Stimulated activated CD4-positive, alpha-beta T cell treated with anti-CD3 and anti-CD28 coated beads, TNF-alpha, amount 100 ng/mL, for 4 hours (primary cell): ENCODE measurements at regions not wholly inside any gene's neighbourhood (a gene's known extent, or its start where the extent isn't known, plus 50 kb on each side); places are given as distances from the start of the nearest gene placed in this dataset.
"Not testable (repeated sequence)": the region's sequence is repeated elsewhere in the genome, so short reads cannot be mapped to it uniquely, and the experiment has no call there.

Experiments
- DNase-seq, 3 experiments: peaks; one replicate each; pipeline ENCODE4 v3.0.0-alpha.2; 2020; ENCODE audit warnings: low read depth in 3 of 3

DNA sequence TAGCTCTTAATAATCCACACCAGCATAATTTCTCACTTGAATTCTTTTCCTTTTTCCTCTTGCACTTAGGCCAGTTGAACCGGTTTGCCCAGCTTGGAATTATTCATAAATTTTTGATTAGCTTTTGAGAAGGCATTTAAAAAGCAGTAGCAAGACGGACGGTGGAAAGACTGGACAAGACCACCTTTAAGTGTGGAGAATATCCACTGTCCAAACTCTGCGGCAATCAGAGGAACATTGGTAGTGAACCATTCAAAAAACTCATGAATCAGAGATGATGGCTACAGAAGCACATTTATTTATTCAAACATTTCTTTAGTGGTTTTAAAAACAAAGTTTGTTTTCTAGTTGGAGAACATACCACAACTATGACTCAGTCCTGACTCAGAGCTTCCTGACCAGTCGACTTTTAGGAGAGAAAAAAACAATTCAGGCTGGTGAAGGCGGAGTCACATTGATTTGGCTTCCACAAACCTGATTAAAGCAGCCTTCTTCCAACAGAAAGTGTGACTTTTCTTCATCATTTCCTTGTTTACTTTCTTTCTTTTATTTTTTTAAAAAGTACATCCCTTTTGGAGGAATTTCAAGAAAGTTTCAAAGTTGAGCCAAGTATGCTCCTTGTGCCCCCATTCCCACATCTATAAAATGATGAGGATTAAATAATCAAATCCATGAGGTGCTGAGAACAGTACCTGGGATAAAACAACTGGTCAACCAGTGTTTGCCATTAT lies 128.8 kb downstream of the ADSS2 start:
- DNase-seq: peak in 1 of 3 experiments; percentile 24

DNA sequence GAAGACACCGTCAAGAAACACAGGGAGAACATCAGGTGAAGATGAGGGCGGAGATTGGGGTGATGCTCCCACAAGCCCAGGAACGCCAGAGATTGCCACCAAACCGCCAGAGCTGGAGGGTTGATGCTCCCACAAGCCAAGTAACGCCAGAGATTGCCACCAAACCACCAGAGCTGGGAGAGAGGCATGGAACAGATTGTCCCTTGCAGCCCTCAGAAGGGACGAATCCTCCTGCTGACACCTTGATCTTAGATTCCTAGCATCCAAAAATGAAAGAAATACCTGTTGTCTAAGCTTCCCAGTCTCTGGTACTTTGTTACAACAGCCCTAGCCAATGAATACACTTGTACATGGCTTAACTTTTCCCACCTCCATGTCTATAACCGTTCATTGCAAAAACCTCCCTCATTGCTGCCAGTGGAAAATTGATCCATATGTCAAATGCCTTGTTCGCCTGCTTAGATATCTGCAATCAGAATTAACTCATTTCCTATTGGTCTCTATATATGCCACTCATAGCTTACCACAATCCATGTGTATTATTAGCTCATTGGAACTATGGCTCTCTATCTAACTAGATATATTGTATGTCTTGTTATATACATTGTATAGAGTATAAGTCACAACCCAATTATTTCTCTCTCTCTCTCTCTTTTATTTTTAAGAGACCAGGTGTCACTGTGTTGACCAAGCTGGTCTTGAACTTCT lies 127.4 kb downstream of the ADSS2 start:
- no peak for DNase-seq

DNA sequence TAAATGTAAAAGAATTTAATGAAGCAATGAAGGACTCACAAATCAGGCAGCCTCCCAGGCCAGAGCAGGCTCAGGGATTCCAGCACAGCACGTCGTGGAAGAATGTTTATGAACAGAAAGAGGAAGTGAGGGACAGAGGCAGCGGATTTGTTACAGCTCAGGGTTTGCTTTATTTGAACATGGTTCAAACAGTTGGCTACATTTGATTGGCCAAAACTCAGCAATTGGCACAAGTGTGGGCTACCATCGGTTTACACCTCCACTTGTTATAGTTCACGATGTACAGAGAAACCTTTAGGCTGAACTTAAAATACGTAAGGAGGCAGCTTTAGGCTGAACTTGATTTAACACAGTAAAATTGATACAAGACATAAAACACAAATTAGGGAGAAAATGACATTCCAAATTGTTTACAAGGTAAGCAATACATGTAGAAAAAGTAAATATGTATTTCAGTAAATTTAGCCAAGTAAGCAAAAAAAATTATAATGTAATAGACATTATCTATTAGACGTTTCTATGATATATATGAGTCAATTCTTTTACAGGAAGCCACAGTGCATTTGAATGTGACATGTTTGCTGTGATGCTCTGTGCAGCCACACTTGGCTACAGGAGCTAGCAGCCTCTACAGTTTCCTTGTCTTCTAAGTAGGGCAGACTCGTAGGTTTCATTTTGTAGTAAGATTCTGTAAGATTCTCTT lies 126.5 kb downstream of the ADSS2 start:
- no peak for DNase-seq

DNA sequence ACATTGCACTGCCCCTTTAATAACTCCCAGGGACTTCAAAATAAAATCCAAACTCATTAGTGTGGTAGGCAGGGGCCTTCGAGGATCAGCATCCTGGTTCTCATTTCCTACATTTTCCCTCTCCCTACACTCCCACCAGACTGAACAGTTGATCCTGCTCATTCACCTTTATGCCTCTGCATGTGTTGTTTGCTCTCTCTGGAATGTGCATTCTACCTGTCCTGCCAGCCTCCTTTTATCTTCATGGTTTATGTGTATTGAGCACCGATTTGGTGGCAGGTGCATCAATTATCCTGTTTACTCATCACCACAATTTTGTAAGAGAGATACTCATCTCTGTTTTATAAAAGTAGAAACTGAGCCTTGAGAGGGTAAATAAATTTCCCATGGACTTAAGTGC lies 125.0 kb downstream of the ADSS2 start:
- DNase-seq: no peak

DNA sequence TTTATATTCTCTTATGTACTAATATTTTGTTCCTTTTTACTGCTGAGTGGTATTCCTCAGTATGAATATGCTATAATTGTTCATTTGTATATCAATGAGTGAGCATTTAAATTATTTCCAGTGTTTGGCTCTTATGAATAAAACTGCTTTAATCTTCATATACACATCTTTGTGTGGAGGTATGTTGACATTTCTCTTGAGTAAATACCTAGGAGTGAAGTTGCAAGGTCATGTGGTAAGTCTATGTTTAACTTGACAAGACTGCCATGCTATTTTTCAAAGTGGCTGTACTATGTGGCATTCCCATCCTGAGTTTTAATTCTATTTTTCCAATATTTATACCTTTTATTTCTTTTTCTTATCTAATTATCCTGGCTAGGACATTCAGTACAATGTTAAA lies 124.2 kb downstream of the ADSS2 start:
- no peak for DNase-seq

DNA sequence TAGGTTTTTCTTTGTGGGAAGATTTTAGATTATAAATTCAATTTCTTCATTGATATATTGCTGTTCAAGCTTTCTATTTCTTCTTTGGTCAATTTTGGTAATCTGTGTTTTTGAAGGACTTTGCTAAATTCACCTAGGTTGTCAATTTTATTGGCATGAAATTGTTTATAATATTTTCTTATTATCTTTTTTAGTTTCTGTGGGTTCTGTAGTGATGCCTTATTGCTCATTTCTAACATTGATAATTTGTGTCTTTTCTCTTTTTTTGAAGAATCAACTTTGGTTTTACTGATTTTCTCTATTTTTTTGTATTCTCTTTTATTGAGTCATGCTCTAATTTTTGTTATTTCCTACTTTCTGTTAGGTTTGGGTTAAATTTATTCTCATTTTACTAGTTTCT lies 123.2 kb downstream of the ADSS2 start:
- DNase-seq: no peak

DNA sequence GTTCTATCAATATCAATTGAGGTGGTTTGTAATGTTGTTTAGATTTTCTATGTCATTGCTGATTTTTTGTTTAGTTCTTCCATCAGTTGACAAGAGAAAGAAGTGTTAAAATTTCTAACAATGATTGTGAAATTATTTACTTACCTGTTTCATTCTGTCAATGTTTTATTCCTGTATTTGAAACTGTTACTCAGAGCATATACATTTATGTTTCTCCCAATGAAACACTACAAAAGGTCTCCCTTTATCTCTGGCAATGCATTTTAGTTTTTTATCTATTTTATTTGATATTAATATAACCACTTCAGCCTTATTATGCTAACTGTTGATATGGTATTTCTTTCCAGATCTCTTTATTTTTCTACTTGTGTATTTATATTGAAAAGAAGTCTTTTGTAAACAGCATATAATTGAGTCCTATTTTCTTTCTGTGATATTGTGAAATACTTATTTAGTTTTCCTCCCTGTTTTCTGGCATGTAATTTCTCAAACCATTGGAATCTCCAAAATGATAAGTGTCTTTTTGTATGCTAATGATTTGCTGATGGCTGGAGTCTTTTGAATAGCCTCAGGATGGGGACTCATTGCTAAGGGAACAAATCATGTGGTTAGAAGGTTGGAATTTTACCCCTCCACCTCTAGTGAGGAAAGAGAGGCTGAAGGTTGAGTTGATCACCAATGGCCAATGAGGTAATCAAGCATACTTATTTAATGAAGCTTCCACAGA lies 122.0 kb downstream of the ADSS2 start:
- no peak for DNase-seq

DNA sequence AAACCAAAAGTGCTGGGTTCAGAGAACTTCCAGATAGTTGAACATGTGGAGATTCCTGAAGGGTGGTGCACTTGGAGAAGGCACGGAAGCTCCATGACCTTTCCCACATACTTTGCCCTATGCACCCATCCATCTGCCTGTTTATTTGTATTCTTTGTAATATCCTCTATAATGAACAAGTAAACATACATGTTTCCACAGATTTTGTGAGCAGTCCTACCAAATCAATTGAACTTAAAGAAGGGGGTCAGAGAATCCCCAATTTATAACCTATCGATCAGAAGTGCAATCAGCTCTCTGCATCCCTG lies 121.4 kb downstream of the ADSS2 start:
- DNase-seq: no peak

DNA sequence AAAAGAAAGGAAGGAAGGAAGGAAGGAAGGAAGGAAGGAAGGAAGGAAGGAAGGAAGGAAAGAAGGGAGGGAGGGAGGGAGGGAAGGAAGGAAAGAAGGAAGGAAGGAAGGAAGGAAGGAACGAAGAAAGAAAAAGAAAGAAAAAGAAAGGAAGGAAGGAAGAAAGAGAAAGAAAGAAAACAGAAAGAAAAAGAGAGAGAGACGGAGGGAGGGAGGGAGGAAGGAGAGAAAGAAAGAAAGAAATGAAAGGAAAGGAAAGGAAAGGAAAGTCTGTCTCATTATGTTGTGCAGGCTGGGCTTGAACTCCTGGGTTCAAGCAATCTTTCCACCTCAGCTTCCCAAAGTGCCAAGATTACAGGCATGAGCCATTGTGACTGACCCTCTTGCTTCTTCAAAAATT lies 118.9 kb downstream of the ADSS2 start:
- DNase-seq: not testable (repeated sequence)

DNA sequence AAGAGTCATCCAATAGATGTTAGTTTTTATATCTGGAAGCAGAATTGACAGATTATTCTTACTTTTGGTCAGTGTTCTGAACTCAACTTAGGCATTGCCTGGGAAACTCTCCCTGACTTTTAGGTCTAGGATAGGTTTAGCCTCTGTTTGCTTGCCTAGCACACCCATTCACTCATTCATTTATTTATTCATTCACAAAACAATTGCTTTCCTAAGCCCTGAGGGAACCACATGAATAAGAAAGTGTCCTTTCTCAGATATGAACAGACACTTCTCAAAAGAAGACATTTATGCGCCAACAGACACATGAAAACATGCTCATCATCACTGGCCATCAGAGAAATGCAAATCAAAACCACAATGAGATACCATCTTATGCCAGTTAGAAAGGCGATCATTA lies 117.4 kb downstream of the ADSS2 start:
- DNase-seq: not testable (repeated sequence)

DNA sequence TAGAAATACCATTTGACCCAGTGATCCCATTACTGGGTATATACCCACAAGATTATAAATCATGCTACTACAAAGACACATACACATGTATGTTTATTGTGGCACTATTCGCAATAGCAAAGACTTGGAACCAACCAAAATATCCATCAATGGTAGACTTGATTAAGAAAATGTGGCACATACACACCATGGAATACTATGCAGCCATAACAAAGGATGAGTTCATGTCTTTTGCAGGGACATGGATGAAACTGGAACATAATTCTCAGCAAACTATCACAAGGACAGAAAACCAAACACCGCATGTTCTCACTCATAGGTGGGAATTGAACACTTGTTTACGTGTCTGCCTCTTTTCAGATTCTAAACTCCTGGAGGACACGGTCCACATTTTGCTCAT lies 116.9 kb downstream of the ADSS2 start:
- not testable (repeated sequence) for DNase-seq

DNA sequence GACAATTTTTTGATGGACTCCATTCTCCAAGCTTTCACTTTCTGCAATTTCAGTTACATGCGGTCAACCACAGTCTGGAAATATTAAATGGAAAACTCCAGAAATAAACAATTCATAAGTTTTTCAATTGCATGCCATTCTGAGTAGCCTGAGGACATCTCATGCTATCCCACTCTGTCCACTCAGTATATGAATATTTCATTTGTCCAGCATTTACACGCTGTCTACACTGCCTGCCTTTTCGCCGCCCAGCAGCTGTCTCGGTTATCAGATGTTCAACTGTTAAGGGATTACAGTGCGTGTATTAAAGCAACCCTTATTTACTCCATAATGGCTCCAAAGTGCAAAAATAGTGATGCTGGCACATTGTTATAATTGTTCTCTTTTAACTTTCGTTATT lies 116.3 kb downstream of the ADSS2 start:
- DNase-seq: no peak

DNA sequence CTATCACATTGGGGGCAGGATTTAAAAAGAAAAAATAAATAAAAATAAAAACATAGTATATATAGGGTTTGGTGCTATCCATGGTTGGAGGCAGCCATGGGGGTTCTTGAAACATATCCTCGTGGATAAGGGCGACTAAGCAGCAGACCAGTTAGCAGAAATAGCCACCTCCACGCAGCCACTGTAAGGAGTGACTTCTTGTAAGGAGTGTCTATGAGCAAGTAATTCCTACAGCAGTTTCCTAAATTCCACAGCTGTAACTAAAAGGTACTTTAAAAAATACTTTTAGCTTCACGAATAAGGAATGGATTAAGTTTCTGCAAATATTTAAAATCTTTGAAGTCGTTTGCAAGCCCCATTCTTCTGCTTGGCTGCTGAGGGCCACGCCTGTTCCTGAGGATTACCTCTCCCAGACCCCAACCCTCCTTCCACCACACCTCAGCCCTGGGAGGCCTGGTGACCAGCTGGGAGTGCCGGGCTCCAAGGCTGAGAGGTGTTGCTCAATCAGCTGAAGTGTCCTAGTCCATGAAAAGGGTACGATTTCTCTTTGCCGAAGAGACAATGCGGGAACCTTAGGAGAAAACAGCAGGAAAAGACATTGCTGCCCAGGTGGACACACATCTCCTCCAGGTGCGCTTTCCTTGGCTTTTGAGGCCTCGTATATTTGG lies 115.3 kb downstream of the ADSS2 start:
- no peak for DNase-seq

DNA sequence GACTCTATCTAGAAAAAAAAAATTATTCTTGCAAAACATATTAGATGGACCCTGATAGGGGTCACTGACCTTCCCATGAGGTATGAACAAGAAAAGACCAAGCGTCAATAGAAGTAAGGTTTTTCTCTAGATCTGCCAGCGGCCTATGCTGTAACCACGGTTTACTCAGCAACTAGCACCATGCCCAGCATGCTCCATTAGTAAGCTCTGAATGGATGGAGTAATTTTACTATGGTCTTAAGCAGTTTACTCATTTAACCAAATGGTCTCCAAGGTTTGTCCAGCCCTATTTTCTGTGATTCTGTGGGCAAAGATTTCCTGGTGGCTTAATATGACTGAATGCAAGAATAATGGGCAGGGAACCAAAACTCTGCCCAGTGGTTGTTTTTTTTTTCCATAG lies 113.9 kb downstream of the ADSS2 start:
- no peak for DNase-seq

DNA sequence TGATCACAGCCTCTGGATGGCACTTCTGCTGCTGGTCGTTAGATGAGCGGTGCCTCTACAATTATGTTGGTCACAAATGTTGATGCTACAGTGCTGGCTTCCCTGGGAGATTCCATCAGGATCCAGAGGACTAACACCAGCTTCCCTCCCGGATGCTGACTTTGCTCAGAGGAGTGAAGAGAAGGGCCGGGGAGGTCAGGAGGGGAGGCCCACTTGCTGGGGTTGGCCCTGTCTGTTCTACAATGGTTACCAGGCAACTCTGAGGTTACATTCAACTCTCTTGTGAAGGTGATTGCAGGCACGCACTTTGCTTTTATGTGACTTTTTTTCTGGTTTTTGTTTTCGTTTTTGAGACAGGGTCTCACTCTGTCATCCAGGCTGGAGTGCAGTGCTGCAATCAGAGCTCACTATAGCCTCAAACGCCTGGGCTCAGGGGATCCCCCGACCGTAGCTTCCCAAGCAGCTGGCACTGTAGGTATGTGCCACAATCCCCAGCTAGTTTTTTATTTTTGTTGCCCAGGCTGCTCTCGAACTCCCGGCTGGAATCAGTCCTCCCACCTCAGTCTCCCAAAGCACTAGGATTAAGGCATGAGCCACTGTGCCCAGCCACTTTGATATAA lies 112.5 kb downstream of the ADSS2 start:
- no peak for DNase-seq

DNA sequence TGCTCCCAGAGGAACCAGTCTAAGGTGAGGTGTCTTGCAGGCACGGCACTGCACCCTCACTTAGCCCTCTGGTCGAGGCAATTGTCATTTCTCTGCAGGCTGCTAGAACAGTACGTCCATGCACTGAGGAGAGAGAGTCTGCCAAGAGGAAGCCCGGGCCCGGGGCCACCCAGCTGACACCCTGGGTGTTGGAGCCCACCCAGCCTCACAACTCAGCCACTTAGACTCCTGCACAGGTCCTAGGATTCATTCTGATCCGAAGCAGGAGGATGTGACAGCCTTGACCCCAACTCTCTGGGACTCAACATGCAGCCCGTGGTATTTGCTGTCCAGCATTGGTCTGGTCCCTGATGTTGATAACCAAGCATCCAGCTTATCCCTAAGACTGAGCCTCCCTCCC lies 111.9 kb downstream of the ADSS2 start:
- DNase-seq: no peak

DNA sequence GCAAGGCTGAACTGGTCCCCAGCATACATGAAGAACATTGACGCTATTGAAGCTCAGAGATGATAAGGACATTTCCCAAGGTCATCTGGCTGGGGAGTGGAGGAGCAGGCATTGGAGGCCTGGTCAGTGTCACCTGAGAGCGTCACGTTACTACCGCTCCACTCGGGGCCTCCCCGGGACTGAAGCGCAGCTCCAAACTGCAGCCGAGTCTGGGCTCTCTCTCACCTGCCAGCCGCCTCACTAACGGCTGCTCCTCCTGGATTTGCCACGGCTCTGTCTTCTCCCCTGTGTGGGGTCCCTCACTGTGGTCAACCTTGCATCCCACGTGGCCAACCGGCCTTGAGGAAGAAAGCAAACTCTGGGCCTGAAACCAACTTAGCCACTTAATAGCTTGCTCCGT lies 111.3 kb downstream of the ADSS2 start:
- DNase-seq: no peak

DNA sequence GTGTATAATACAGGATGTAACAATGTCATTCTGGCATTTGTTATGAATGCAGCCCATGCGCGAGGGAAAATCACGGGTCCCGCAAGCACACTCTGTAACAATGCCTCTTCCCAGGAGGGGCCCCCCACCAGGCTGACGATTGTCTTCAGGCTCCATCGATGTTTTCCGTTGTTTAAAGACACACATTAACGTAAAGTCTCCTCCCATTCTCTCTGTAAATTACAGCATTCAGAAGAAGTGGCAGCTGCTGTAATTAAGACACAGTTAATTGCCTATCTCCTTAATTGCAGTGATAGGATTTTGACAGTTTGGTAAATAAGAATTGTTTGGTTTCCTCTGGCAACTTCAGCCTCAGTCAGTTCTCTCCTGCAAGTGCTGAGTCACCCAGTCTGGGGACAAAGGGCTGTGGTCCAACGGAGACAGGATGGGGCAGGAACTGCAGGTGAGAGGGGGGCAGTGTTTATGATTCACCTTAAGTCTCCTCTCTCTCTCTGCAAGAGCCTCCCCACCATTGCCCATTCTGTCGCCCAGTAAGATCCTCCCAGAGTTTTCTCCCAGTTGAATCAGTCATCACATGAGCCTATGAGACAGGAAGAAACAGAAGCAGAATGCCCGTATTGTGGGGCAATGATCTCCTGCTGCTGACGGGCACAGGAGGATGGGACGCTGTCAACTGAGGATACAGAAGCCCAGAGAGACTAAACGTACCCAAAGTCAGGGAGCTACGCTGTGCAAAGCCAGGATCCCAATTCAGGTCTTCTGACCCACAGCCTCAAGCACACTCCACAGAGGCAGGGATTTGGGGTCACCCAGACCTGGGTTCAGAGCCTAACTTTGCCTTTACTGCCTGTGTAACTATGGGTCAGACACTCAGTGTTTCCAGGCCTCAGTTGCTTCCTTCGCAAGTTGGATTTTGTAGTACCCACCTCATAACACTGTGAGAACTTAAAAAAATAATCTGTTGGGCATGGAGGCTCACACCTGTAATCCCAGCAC lies 110.0 kb downstream of the ADSS2 start:
- no peak for DNase-seq

DNA sequence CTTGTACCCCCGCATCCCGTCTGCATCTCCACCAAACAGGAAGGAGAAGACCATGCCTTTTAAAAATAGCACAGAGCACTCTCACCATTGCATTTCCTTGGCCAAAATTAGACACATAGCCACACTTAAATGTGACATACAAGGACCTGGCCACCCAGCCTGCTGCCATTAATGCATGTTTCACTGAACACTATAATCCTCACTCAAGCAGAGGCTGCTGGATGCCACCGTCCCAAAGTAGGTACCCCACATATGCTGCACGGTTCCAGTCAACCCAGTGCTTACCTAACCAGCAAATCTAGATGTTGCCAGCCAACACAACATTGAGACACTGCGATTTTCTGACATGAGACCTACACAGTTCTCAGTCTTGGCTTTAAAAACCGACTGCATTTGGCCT lies 107.7 kb downstream of the ADSS2 start:
- DNase-seq: no peak

DNA sequence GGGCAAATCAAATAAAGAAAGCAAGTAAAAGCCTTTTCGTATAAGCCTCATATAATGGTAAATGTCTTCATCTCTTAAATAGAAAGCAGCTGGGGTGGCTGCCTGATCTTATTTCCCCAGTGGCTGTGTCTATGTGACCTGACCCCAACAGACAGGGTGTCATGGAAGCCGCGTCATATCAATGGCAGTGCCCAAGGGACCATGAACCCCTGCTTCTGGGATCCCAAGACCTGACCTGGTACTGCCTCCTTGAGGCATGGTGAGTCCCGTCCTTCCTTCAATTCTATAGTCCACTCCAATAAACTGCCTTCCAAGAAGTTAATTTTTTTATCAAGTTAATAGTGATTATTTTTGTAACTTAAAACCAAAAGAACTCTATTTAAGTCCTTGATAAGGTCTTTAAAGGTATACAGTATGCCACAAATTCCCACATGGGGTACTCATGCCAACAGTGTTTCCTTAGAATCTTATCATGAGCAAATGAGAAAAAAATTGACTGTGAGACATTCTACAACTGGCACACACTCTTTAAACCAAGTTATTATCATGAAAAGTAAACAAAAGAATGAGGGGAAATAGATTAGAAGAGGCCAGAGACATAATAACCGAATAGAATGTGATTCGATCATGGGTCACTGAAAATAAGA lies 104.6 kb downstream of the ADSS2 start:
- DNase-seq: no peak
